Stimulated activated naive CD4-positive, alpha-beta T cell (primary cell): ENCODE measurements at regions not wholly inside any gene's neighbourhood (a gene's known extent, or its start where the extent isn't known, plus 50 kb on each side); places are given as distances from the start of the nearest gene placed in this dataset.

ENCODE experiments used
- DNase-seq, 6 experiments: peaks; one replicate each; lab custom pipeline; 2025; lab: John Stamatoyannopoulos, UW

DNA sequence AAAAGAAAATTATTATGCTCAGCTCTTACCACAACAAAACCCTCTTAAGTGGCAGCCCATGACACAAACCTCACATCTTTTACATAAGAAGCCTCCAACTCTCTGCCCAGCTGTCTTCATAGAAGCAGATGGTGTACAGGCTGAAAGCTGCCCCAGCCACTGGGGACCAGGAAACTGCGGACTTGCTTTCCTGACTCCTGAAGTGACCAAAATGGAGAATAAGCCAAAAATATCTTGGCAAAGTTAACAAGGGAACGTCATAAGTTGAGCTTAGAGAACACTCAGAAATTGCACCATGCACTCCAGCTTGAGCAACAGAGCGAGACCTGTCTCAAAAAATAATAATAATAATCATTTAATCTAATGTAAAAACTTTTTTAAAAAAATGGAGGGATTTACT lies 160.3 kb upstream of the CDYL start:
- DNase-seq: no peak

DNA sequence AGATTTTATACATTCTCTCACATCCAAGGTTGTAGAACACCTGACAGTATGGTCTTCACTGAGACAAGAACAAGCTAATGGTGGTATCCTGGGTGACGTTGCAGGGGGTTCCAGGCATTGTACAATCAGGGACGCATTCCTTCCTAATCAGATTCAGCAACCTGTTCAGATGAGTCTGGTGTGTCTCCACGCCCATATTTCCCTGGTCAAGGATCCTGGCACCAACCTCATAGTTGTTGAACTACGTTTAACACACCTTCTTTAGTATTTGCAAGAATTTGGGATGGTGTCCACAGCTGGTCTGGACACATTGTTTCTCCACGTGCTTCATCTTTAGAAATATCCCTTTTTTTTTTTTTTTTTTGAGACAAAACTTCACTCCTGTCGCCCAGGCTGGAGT lies 161.0 kb upstream of the CDYL start:
- no peak for DNase-seq

GRCh38 chr6:4614637-4615036 lies 161.6 kb upstream of the CDYL start:
- no peak for DNase-seq

- no peak for DNase-seq
Measured at GRCh38 chr6:4613795-4614194, 162.4 kb upstream of the CDYL start.

GRCh38 chr6:4613381-4613780 lies 162.8 kb upstream of the CDYL start:
- no peak for DNase-seq

DNA sequence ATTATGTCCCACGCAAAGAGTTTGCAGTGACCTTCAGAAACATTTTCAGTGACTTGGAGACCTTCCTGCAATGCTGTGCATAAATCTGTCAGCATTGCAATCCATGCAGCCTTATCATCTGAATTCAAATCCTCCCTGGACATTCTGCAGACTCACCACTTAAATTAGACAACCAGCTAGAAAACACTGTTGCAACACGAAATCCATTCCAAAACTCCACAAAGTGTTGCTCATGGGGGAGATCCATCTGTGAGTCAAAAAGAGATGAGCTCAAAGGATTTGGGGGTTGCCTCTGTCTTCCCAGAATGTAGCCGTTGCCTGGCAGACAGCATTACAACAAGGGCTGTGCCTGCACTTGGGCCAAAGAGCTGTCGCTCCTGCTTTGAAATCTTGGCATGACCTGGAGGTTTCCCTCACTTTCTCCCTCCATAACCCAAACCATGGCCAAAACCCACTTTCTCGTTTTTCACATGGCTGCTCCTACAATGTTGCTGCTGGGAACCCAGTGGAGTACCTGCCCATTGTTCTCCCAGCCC lies 163.5 kb upstream of the CDYL start:
- DNase-seq: no peak

DNA sequence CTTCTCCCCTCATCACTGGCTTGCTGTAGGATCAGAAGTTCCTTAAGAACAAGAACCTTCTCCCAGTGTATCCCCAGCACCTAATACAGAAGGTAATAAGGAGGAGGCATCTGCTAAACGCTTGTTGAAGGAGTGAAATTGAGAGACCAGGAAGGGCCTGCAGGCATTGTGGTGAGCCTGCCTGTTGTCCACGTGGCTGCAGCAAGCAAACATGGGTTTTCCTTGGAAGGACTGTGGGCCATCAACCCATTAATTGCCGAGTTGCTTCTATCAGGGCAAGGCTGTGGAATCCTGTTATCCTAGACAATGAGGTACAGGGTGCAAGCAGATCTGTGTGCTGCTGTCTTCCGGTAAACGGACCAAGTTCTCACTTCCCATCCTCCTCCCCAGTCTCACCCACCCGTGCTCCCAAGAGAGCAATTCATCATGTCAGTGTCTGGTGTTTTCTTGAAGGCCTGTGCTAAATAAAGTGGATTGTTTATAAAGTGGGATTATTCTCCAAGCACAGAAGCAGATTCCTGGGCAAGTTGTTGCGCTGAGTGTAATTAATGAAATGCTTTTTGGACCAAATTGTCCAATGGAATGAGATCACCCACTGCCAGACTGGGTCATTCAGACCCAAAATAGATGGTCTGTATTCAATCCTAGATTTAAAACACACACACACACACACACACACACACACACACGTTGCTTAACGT lies 164.6 kb upstream of the CDYL start:
- no peak for DNase-seq

GRCh38 chr6:4610256-4610655 lies 165.9 kb upstream of the CDYL start:
- DNase-seq: no peak

GRCh38 chr6:4608361-4609115 lies 167.7 kb upstream of the CDYL start:
- DNase-seq: no peak

GRCh38 chr6:4607793-4608192 lies 168.4 kb upstream of the CDYL start:
- no peak for DNase-seq

- no peak for DNase-seq
Measured at GRCh38 chr6:4606821-4607704, 169.1 kb upstream of the CDYL start.

DNA sequence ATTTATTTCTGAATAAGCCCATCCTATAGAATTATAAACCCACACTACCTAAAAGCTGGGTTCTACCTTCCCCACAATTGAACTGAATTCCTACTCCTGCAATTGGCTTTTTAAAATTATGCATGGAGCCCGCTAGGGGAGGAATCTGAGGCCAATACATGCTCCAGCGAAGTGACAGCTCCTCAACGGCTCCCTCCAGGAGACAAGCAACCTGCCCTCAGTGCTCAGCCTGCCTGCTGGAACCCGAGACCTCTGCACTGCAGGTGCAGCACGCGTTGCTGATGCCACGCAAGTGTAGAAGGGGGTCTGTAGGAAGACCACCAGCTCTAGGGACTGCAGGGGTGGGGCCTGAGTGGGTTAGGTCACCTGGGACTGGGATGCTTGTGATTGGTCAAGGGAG lies 170.2 kb upstream of the CDYL start:
- no peak for DNase-seq

GRCh38 chr6:4603856-4604369 lies 172.3 kb upstream of the CDYL start:
- no peak for DNase-seq

DNA sequence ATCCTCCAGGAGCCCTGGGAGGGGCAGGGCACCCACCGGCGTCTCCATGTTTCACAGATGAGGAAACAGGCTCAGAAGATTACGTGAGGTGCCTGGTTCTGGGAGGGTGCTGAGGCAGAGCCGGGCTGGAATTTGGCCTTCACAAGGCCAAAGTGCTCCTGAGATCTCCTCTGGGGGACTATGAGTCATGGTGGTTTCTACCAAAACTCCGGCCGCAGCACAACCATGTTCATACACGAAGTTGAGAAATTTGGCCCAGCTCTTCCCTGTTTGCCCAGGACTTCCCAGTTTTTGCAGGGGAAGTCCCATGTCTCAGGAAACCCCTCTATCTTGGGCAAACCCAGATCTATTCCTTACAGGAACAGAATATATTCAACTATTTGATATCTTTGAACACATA lies 172.9 kb upstream of the CDYL start:
- DNase-seq: no peak

GRCh38 chr6:4599924-4600323 lies 176.3 kb upstream of the CDYL start:
- DNase-seq: no peak

DNA sequence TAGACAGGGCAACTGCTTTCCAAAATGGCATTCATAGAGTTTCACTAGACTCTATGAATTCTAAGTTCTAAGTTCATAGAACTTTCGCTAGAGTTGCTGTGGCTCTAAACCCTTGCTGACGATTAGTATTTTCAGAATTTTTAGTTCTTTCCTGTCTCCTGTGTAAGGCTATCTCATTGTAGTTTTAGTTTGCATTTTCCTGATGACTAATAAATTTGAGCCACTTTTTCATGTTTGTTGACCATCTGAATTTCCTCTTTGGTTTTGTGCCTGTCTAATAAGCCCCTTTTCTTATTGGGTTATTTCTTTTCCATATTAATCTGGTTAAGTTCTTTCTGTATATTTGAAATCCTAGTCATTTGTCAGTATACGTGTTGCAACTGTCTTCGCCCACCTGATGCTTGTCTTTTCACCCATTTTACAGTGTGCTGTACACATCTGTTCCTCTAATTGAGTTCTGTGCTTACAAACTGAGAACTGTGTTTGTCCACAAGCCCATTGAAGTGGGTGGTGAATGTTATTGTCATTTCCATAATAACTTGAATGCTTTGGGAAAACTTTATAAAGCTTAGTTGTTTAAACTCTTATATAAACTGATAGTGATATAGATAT lies 177.7 kb upstream of the CDYL start:
- DNase-seq: no peak

GRCh38 chr6:4593951-4594350 lies 182.3 kb upstream of the CDYL start:
- no peak for DNase-seq

DNA sequence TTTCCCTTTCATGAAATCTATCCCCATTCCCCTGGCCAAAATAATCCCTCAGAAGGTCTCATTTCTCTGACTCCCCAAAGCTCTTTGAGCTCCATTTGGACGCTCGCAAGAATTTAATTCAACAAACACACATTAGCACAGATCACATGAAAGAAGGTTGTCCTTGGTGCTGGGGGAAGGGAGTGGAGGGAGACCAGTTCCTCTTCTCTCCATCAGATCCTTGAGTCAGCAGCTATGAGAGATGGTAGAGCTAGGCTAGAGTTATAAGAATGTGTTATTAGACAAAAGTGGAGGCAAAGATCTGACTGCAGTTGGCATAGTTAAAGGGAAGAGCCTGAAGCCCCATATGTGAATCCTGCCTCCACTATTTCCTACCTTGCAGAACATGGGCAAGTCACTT lies 184.2 kb upstream of the CDYL start:
- no peak for DNase-seq

GRCh38 chr6:4591218-4591617 lies 185.0 kb upstream of the CDYL start:
- DNase-seq: no peak

GRCh38 chr6:4589295-4589694 lies 186.9 kb upstream of the CDYL start:
- no peak for DNase-seq

GRCh38 chr6:4588581-4588980 lies 187.6 kb upstream of the CDYL start:
- DNase-seq: no peak

GRCh38 chr6:4588163-4588562 lies 188.0 kb upstream of the CDYL start:
- DNase-seq: no peak
